Body of pancreas (tissue), 4 donors: ENCODE measurements at regions not wholly inside any gene's neighbourhood (a gene's known extent, or its start where the extent isn't known, plus 50 kb on each side); places are given as distances from the start of the nearest gene placed in this dataset.

Source experiments
- POLR2A ChIP-seq, 3 donors: fragments of 450-650 bp; IDR thresholded peaks; one replicate each; pipeline ENCODE4 v1.6.1; 2016; ENCODE audit warnings: antibody characterized with exemption in 3 of 3, mild to moderate bottlenecking in 2 of 3
- TF ChIP-seq, protein P1 (sequence below), 7 experiments: fragments of 450-650 bp in 4 of 7; fragments of 200-600 bp in 3 of 7; sonication (generic) in 3 of 7; IDR thresholded peaks; one replicate each; pipeline ENCODE4 v1.5.1; 2016 to 2019; ENCODE audit warnings: antibody characterized with exemption in 7 of 7

DNA sequence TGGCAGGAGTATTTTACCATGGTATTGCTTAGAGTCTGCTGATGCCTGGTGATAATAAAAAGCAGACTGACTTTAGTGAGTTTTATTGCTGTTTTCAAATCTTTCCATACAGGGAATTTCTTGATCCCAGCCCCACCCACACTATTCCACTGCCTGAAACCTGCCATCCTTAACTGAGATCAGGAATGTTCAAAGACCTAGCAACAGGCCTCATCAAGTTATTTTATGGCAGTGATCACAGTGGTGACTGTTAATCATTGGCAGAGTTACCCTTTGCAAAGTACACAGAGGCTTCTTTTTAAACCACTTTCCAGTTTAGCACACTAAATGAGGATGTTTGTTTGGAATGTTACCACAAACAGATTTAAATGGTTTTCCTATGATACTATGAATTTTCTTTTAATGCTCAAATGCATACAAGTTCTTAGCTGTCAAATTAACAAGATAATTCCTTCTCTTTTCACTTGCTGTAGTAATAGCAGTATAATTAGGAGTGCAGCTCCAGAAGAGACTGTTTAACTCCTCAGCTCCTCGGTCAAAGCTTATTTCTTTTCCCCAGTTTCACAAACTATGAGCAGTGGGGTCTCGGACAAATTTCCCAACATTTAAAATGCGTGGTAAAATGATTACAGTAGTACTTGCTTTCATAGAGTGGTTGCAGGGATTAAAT lies 69.9 kb upstream of the USP25 start:
- TF ChIP-seq, protein P1, sequence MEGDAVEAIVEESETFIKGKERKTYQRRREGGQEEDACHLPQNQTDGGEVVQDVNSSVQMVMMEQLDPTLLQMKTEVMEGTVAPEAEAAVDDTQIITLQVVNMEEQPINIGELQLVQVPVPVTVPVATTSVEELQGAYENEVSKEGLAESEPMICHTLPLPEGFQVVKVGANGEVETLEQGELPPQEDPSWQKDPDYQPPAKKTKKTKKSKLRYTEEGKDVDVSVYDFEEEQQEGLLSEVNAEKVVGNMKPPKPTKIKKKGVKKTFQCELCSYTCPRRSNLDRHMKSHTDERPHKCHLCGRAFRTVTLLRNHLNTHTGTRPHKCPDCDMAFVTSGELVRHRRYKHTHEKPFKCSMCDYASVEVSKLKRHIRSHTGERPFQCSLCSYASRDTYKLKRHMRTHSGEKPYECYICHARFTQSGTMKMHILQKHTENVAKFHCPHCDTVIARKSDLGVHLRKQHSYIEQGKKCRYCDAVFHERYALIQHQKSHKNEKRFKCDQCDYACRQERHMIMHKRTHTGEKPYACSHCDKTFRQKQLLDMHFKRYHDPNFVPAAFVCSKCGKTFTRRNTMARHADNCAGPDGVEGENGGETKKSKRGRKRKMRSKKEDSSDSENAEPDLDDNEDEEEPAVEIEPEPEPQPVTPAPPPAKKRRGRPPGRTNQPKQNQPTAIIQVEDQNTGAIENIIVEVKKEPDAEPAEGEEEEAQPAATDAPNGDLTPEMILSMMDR (IDR thresholded peaks at IDR 0.05) = no peak
- no peak for TF ChIP-seq POLR2A (IDR thresholded peaks at IDR 0.05)
